ENCODE measurements at regions not wholly inside any gene's neighbourhood (a gene's known extent, or its start where the extent isn't known, plus 50 kb on each side); places are given as distances from the start of the nearest gene placed in this dataset.

DNA sequence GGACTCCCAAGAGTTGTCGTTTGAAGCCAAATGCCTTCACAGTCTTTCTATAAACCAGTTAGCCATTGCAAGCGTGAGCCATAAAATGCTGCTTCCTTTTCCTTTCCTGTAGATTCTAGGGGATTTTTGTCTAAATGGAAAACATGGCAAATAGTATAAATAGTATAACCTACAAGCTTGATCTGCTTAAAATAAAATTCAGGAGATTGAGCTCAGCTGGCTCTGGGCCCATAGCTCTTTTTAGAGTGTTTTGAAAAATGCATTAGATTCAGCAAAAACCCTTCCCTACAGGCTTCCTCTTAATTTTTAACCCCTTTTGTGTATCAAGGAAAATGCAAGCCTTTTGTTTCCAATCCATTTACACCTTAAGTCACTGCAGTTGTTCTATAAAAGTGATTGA lies 190.1 kb upstream of the GDF10 start:
- TF ChIP-seq, protein P1, sequence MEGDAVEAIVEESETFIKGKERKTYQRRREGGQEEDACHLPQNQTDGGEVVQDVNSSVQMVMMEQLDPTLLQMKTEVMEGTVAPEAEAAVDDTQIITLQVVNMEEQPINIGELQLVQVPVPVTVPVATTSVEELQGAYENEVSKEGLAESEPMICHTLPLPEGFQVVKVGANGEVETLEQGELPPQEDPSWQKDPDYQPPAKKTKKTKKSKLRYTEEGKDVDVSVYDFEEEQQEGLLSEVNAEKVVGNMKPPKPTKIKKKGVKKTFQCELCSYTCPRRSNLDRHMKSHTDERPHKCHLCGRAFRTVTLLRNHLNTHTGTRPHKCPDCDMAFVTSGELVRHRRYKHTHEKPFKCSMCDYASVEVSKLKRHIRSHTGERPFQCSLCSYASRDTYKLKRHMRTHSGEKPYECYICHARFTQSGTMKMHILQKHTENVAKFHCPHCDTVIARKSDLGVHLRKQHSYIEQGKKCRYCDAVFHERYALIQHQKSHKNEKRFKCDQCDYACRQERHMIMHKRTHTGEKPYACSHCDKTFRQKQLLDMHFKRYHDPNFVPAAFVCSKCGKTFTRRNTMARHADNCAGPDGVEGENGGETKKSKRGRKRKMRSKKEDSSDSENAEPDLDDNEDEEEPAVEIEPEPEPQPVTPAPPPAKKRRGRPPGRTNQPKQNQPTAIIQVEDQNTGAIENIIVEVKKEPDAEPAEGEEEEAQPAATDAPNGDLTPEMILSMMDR (IDR thresholded peaks at IDR 0.05; ENCODE audit: unreplicated experiment) = no peak
- intact Hi-C loops (cut with micrococcal nuclease) = no loop called here
- CTCF ChIA-PET = interaction anchor here (0.7 kb wide), 1 partner anchor 30 kb away, joined by 3 read pairs; no protein-coding TSS in a partner anchor
- no TSS peak for BruUV-seq (replicated peaks)
- Mint-ChIP-seq H3K4me1 (ENCODE audit: insufficient read depth, unreplicated experiment) (no peaks in the 10 kb centered on the region), H3K9me3 (ENCODE audit: unreplicated experiment) (no peaks in the 10 kb centered on the region), H3K36me3 (ENCODE audit: insufficient read depth, unreplicated experiment) (no peaks in the 10 kb centered on the region), H3K4me3 (ENCODE audit: unreplicated experiment) (no peak overlapping the region), H3K27ac (ENCODE audit: low read depth, unreplicated experiment) (no peak overlapping the region), H3K27me3 (ENCODE audit: insufficient read depth, unreplicated experiment) (peaks cover 16% of the 10 kb centered on the region)
- DNase-seq (ENCODE audit: unreplicated experiment) = no peak
- POLR2A ChIA-PET = no interaction called here

GRCh38 chr10:47111329-47111862 lies 188.6 kb upstream of the GDF10 start:
- CTCF ChIA-PET = interaction anchor here (1.2 kb wide), 1 partner anchor 180 kb away, joined by 3 read pairs; no protein-coding TSS in a partner anchor
- H3K27me3 Mint-ChIP-seq (ENCODE audit: insufficient read depth, unreplicated experiment) = peaks cover 31% of the 10 kb centered on the region
- BruUV-seq (replicated peaks) = no TSS peak
- TF ChIP-seq, protein P1 (IDR thresholded peaks at IDR 0.05; ENCODE audit: unreplicated experiment) = no peak
- H3K9me3 Mint-ChIP-seq (ENCODE audit: unreplicated experiment) = no peaks in the 10 kb centered on the region
- POLR2A ChIA-PET = no interaction called here
- H3K4me3 Mint-ChIP-seq (ENCODE audit: unreplicated experiment) = no peak overlapping the region
- H3K36me3 Mint-ChIP-seq (ENCODE audit: insufficient read depth, unreplicated experiment) = no peaks in the 10 kb centered on the region
- no peak overlapping the region for H3K27ac Mint-ChIP-seq (ENCODE audit: low read depth, unreplicated experiment)
- H3K4me1 Mint-ChIP-seq (ENCODE audit: insufficient read depth, unreplicated experiment) = no peaks in the 10 kb centered on the region
- intact Hi-C loops (cut with micrococcal nuclease) = no loop called here
- no peak for DNase-seq (ENCODE audit: unreplicated experiment)

- ChIA-PET CTCF (no interaction called here), POLR2A (no interaction called here)
- BruUV-seq (replicated peaks) = no TSS peak
- no peak overlapping the region for H3K4me3 Mint-ChIP-seq (ENCODE audit: unreplicated experiment)
- H3K36me3 Mint-ChIP-seq (ENCODE audit: insufficient read depth, unreplicated experiment) = no peaks in the 10 kb centered on the region
- no peaks in the 10 kb centered on the region for H3K9me3 Mint-ChIP-seq (ENCODE audit: unreplicated experiment)
- peaks cover 37% of the 10 kb centered on the region for H3K27me3 Mint-ChIP-seq (ENCODE audit: insufficient read depth, unreplicated experiment)
- TF ChIP-seq, protein P1 (IDR thresholded peaks at IDR 0.05; ENCODE audit: unreplicated experiment) = no peak
- intact Hi-C loops (cut with micrococcal nuclease) = no loop called here
- no peak overlapping the region for H3K27ac Mint-ChIP-seq (ENCODE audit: low read depth, unreplicated experiment)
- H3K4me1 Mint-ChIP-seq (ENCODE audit: insufficient read depth, unreplicated experiment) = no peaks in the 10 kb centered on the region
- DNase-seq (ENCODE audit: unreplicated experiment) = no peak
These were observed 187.4 kb upstream of the GDF10 start for GRCh38 chr10:47112612-47113011.

GRCh38 chr10:47113907-47114500 lies 186.0 kb upstream of the GDF10 start:
- Mint-ChIP-seq H3K4me3 (ENCODE audit: unreplicated experiment) (no peak overlapping the region), H3K4me1 (ENCODE audit: insufficient read depth, unreplicated experiment) (no peaks in the 10 kb centered on the region), H3K27ac (ENCODE audit: low read depth, unreplicated experiment) (no peak overlapping the region), H3K36me3 (ENCODE audit: insufficient read depth, unreplicated experiment) (no peaks in the 10 kb centered on the region), H3K9me3 (ENCODE audit: unreplicated experiment) (no peaks in the 10 kb centered on the region), H3K27me3 (ENCODE audit: insufficient read depth, unreplicated experiment) (peaks cover 49% of the 10 kb centered on the region)
- CTCF ChIA-PET = interaction anchor here (0.8 kb wide), 1 partner anchor 175 kb away, joined by 3 read pairs; no protein-coding TSS in a partner anchor
- TF ChIP-seq, protein P1 (IDR thresholded peaks at IDR 0.05; ENCODE audit: unreplicated experiment) = no peak
- no peak for DNase-seq (ENCODE audit: unreplicated experiment)
- POLR2A ChIA-PET = no interaction called here
- BruUV-seq (replicated peaks) = no TSS peak
- intact Hi-C loops (cut with micrococcal nuclease) = no loop called here
